OCI-LY3 (cell line): ENCODE measurements at regions not wholly inside any gene's neighbourhood (a gene's known extent, or its start where the extent isn't known, plus 50 kb on each side); places are given as distances from the start of the nearest gene placed in this dataset.

Source experiments
- H2AFZ ChIP-seq: fragments of 200-600, 300-600 bp; shearing (Covaris generic); 2 replicates; pipeline ENCODE4 v1.6.0; 2014; ENCODE audit warnings: antibody characterized with exemption, low read depth, low read length
- H3K27ac ChIP-seq: fragments of 200-600, 300-600 bp; sonication (generic); 2 replicates; pipeline ENCODE4 v1.5.1; 2014; ENCODE audit warnings: mild to moderate bottlenecking, low read length, moderate library complexity, mixed read lengths
- H3K27me3 ChIP-seq: fragments of 200-600, 300-600 bp; sonication (generic); 2 replicates; pipeline ENCODE4 v1.6.1; 2014; ENCODE audit warnings: low read depth, low read length, mixed read lengths
- H3K36me3 ChIP-seq: fragments of 200-600, 300-600 bp; sonication (generic); replicated peaks from 2 replicates; pipeline ENCODE3; 2014; ENCODE audit warnings: low read depth, low read length, mixed read lengths
- H3K4me1 ChIP-seq: fragments of 300-600, 200-600 bp; sonication (generic); 2 replicates; pipeline ENCODE4 v1.6.1; 2014; ENCODE audit warnings: low read length, mixed read lengths
- H3K4me2 ChIP-seq: fragments of 200-600, 300-600 bp; sonication (generic); 2 replicates; pipeline ENCODE4 v1.6.1; 2014; ENCODE audit warnings: low read length, mixed read lengths
- H3K4me3 ChIP-seq: fragments of 300-600, 200-600 bp; sonication (generic); 2 replicates; pipeline ENCODE4 v1.5.1; 2014; ENCODE audit warnings: antibody characterized with exemption, mild to moderate bottlenecking, low read length, moderate library complexity
- H3K79me2 ChIP-seq: fragments of 300-600, 200-600 bp; shearing (Covaris generic); 2 replicates; pipeline ENCODE4 v1.6.1; 2014; ENCODE audit warnings: mild to moderate bottlenecking, low read length, mixed read lengths
- H3K9ac ChIP-seq: fragments of 300-600, 200-600 bp; shearing (Covaris generic); 2 replicates; pipeline ENCODE4 v1.6.0; 2014; ENCODE audit warnings: mild to moderate bottlenecking, low read length, moderate library complexity
- H3K9me3 ChIP-seq: fragments of 200-600, 300-600 bp; shearing (Covaris generic); 2 replicates; pipeline ENCODE4 v1.6.1; 2014; ENCODE audit warnings: low read length, mixed read lengths; ENCODE audit not compliant: insufficient read depth
- H4K20me1 ChIP-seq: fragments of 200-600, 300-600 bp; sonication (generic); 2 replicates; pipeline ENCODE4 v1.6.1; 2016; ENCODE audit warnings: low read length, mixed read lengths; ENCODE audit not compliant: insufficient read depth
- CTCF ChIP-seq: fragments of 200-600, 300-600 bp; sonication (generic); IDR thresholded peaks from 2 replicates; pipeline ENCODE4 v1.5.1; 2014; ENCODE audit warnings: antibody characterized with exemption, low read length, low read depth
- EZH2phosphoT487 ChIP-seq: fragments of 200-600 bp; shearing (Covaris generic); IDR thresholded peaks from 2 replicates; pipeline ENCODE4 v1.6.1; 2018; ENCODE audit warnings: antibody characterized with exemption, mixed run types, low read depth

GRCh38 chr12:5195691-5196090 is 152.0 kb downstream of the KCNA5 start:
- no peak overlapping the region for H3K9ac ChIP-seq

GRCh38 chr12:5197131-5197530 is 153.5 kb downstream of the KCNA5 start:
- Histone ChIP-seq H3K4me3 (no peak overlapping the region), H3K27me3 (peaks cover 43% of the 10 kb centered on the region), H3K4me1 (no peaks in the 10 kb centered on the region), H3K4me2 (no peak overlapping the region), H3K27ac (no peak overlapping the region), H3K9ac (no peak overlapping the region), H3K79me2 (no peaks in the 10 kb centered on the region), H3K36me3 (no peaks in the 10 kb centered on the region), H3K9me3 (no peaks in the 10 kb centered on the region), H4K20me1 (no peaks in the 10 kb centered on the region), H2AFZ (no peak overlapping the region)
- no peak for TF ChIP-seq EZH2phosphoT487
- TF ChIP-seq CTCF: no peak

More at GRCh38 chr12:5195691-5196090, 152.0 kb downstream of the KCNA5 start:
- Histone ChIP-seq H3K27me3 (peaks cover 51% of the 10 kb centered on the region), H3K79me2 (no peaks in the 10 kb centered on the region), H3K4me3 (no peak overlapping the region), H2AFZ (no peak overlapping the region), H3K9me3 (no peaks in the 10 kb centered on the region), H3K27ac (no peak overlapping the region), H3K36me3 (no peaks in the 10 kb centered on the region), H3K4me2 (no peak overlapping the region), H4K20me1 (no peaks in the 10 kb centered on the region), H3K4me1 (no peaks in the 10 kb centered on the region)
- TF ChIP-seq CTCF (no peak), EZH2phosphoT487 (no peak)

GRCh38 chr12:5197656-5198055 is 154.0 kb downstream of the KCNA5 start:
- no peak overlapping the region for H3K4me2 ChIP-seq
- TF ChIP-seq CTCF (no peak), EZH2phosphoT487 (no peak)

GRCh38 chr12:5200278-5201087 is 156.8 kb downstream of the KCNA5 start:
- no peaks in the 10 kb centered on the region for H4K20me1 ChIP-seq
- TF ChIP-seq EZH2phosphoT487 (no peak), CTCF (peak; percentile 69)
- no peaks in the 10 kb centered on the region for H3K4me1 ChIP-seq
- H3K36me3 ChIP-seq: no peaks in the 10 kb centered on the region
- no peaks in the 10 kb centered on the region for H3K79me2 ChIP-seq
- H2AFZ ChIP-seq: no peak overlapping the region
- H3K9ac ChIP-seq: no peak overlapping the region
- H3K4me2 ChIP-seq: no peak overlapping the region
- H3K27ac ChIP-seq: no peak overlapping the region
- peaks cover 34% of the 10 kb centered on the region for H3K27me3 ChIP-seq
- H3K9me3 ChIP-seq: no peaks in the 10 kb centered on the region
- no peak overlapping the region for H3K4me3 ChIP-seq

More at GRCh38 chr12:5197656-5198055, 154.0 kb downstream of the KCNA5 start:
- H3K9ac ChIP-seq: no peak overlapping the region
- no peaks in the 10 kb centered on the region for H3K79me2 ChIP-seq
- H3K27ac ChIP-seq: no peak overlapping the region
- H3K4me3 ChIP-seq: no peak overlapping the region
- peaks cover 38% of the 10 kb centered on the region for H3K27me3 ChIP-seq
- no peak overlapping the region for H2AFZ ChIP-seq
- H4K20me1 ChIP-seq: no peaks in the 10 kb centered on the region
- no peaks in the 10 kb centered on the region for H3K36me3 ChIP-seq
- H3K4me1 ChIP-seq: no peaks in the 10 kb centered on the region
- H3K9me3 ChIP-seq: no peaks in the 10 kb centered on the region
